HCT116 (cell line): ENCODE measurements at regions not wholly inside any gene's neighbourhood (a gene's known extent, or its start where the extent isn't known, plus 50 kb on each side); places are given as distances from the start of the nearest gene placed in this dataset.

Experiments
- EZH2phosphoT487 ChIP-seq: fragments of 200-600 bp; IDR thresholded peaks from 2 replicates; pipeline ENCODE4 v1.6.1; 2018; ENCODE audit warnings: antibody characterized with exemption, borderline replicate concordance
- JUND ChIP-seq: IDR thresholded peaks from 2 replicates; pipeline ENCODE4 v1.6.1; 2012
- POLR2A ChIP-seq: IDR thresholded peaks from 2 replicates; pipeline ENCODE4 v1.7.0; 2011; ENCODE audit warnings: borderline replicate concordance; ENCODE audit not compliant: insufficient read depth, insufficient read length; ENCODE audit errors: extremely low read depth
- POLR2AphosphoS5 ChIP-seq: IDR thresholded peaks from 2 replicates; pipeline ENCODE4 v1.6.1; 2011; ENCODE audit warnings: mild to moderate bottlenecking, low read depth, low read length, moderate library complexity
- RAD21 ChIP-seq: IDR thresholded peaks from 2 replicates; pipeline ENCODE4 v1.6.1; 2012; ENCODE audit warnings: low read depth, mild to moderate bottlenecking
- SRF ChIP-seq: IDR thresholded peaks from 2 replicates; pipeline ENCODE4 v1.6.1; 2012; ENCODE audit warnings: low read depth
- TCF7L2 ChIP-seq: IDR thresholded peaks from 2 replicates; pipeline ENCODE4 v1.7.0; 2011; ENCODE audit warnings: borderline replicate concordance, inconsistent platforms; ENCODE audit not compliant: insufficient read depth, insufficient read length; ENCODE audit errors: extremely low read depth
- ZNF274 ChIP-seq: fragments of 200-500 bp; sonication (Bioruptor generic); IDR thresholded peaks from 2 replicates; pipeline ENCODE4 v1.6.1; 2014; ENCODE audit warnings: mild to moderate bottlenecking, low read depth, low read length, inconsistent platforms
- TF ChIP-seq, protein P1 (sequence below): IDR thresholded peaks from 2 replicates; pipeline ENCODE4 v1.6.1; 2012
- TF ChIP-seq, protein P2 (sequence below), 3 experiments: fragments of 200-600 bp in 1 of 3; sonication (generic) in 1 of 3; IDR thresholded peaks in 2 of 3; conservative IDR thresholded peaks in 1 of 3; 2 replicates each; pipeline ENCODE4 v1.5.1; 2012 to 2017; ENCODE audit warnings: low read depth in 2 of 3, low read length in 2 of 3, antibody characterized with exemption in 1 of 3, borderline replicate concordance in 1 of 3, control low read depth in 1 of 3, mild to moderate bottlenecking in 1 of 3, mixed read lengths in 1 of 3, mixed run types in 1 of 3, moderate library complexity in 1 of 3; ENCODE audit not compliant: insufficient read depth in 1 of 3
- TF ChIP-seq, protein P3 (sequence below): IDR thresholded peaks from 2 replicates; pipeline ENCODE4 v1.6.1; 2012
- TF ChIP-seq, protein P4 (sequence below): IDR thresholded peaks from 2 replicates; pipeline ENCODE4 v1.6.1; 2011; ENCODE audit warnings: mild to moderate bottlenecking, low read length, moderate library complexity; ENCODE audit not compliant: insufficient replicate concordance; ENCODE audit errors: extremely low read depth
- TF ChIP-seq, protein P5 (sequence below): IDR thresholded peaks from 2 replicates; pipeline ENCODE4 v1.6.1; 2012; ENCODE audit warnings: low read depth

DNA sequence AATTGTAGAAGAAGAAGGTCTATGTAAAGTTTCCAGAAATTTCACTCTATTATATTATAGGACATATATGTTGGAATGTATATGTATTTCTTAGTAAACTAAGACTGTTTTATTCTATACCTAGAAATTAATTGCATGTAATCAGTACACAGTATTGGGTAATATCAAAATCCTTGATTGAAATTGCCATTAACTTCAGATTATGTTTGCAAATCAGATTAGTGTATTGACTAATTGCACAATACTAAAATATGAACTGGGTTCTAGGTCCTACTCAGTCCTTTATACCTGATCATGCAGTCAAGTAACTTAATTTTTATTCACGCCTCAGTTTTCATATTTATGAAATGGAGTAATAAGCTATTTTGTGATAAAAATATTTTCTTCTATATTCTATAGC lies 950.3 kb upstream of the ADGRL3 start:
- TF ChIP-seq ZNF274 (no peak), POLR2A (no peak), EZH2phosphoT487 (no peak), JUND (no peak), TCF7L2 (no peak), RAD21 (no peak), POLR2AphosphoS5 (no peak), SRF (no peak)
- TF ChIP-seq, protein P1, sequence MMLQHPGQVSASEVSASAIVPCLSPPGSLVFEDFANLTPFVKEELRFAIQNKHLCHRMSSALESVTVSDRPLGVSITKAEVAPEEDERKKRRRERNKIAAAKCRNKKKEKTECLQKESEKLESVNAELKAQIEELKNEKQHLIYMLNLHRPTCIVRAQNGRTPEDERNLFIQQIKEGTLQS: no peak
- TF ChIP-seq, protein P2, sequence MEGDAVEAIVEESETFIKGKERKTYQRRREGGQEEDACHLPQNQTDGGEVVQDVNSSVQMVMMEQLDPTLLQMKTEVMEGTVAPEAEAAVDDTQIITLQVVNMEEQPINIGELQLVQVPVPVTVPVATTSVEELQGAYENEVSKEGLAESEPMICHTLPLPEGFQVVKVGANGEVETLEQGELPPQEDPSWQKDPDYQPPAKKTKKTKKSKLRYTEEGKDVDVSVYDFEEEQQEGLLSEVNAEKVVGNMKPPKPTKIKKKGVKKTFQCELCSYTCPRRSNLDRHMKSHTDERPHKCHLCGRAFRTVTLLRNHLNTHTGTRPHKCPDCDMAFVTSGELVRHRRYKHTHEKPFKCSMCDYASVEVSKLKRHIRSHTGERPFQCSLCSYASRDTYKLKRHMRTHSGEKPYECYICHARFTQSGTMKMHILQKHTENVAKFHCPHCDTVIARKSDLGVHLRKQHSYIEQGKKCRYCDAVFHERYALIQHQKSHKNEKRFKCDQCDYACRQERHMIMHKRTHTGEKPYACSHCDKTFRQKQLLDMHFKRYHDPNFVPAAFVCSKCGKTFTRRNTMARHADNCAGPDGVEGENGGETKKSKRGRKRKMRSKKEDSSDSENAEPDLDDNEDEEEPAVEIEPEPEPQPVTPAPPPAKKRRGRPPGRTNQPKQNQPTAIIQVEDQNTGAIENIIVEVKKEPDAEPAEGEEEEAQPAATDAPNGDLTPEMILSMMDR (IDR thresholded peaks at IDR 0.05 in 2 of 3, conservative IDR thresholded peaks at IDR 0.05 in 1 of 3; ENCODE audit: borderline replicate concordance in 1 of 3, insufficient read depth in 1 of 3, low read depth in 2 of 3, low read length in 2 of 3): no peak
- TF ChIP-seq, protein P3, sequence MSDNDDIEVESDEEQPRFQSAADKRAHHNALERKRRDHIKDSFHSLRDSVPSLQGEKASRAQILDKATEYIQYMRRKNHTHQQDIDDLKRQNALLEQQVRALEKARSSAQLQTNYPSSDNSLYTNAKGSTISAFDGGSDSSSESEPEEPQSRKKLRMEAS: no peak
- TF ChIP-seq, protein P4, sequence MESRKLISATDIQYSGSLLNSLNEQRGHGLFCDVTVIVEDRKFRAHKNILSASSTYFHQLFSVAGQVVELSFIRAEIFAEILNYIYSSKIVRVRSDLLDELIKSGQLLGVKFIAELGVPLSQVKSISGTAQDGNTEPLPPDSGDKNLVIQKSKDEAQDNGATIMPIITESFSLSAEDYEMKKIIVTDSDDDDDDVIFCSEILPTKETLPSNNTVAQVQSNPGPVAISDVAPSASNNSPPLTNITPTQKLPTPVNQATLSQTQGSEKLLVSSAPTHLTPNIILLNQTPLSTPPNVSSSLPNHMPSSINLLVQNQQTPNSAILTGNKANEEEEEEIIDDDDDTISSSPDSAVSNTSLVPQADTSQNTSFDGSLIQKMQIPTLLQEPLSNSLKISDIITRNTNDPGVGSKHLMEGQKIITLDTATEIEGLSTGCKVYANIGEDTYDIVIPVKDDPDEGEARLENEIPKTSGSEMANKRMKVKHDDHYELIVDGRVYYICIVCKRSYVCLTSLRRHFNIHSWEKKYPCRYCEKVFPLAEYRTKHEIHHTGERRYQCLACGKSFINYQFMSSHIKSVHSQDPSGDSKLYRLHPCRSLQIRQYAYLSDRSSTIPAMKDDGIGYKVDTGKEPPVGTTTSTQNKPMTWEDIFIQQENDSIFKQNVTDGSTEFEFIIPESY: no peak
- TF ChIP-seq, protein P5, sequence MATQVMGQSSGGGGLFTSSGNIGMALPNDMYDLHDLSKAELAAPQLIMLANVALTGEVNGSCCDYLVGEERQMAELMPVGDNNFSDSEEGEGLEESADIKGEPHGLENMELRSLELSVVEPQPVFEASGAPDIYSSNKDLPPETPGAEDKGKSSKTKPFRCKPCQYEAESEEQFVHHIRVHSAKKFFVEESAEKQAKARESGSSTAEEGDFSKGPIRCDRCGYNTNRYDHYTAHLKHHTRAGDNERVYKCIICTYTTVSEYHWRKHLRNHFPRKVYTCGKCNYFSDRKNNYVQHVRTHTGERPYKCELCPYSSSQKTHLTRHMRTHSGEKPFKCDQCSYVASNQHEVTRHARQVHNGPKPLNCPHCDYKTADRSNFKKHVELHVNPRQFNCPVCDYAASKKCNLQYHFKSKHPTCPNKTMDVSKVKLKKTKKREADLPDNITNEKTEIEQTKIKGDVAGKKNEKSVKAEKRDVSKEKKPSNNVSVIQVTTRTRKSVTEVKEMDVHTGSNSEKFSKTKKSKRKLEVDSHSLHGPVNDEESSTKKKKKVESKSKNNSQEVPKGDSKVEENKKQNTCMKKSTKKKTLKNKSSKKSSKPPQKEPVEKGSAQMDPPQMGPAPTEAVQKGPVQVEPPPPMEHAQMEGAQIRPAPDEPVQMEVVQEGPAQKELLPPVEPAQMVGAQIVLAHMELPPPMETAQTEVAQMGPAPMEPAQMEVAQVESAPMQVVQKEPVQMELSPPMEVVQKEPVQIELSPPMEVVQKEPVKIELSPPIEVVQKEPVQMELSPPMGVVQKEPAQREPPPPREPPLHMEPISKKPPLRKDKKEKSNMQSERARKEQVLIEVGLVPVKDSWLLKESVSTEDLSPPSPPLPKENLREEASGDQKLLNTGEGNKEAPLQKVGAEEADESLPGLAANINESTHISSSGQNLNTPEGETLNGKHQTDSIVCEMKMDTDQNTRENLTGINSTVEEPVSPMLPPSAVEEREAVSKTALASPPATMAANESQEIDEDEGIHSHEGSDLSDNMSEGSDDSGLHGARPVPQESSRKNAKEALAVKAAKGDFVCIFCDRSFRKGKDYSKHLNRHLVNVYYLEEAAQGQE: no peak
